DMS153 (cell line): ENCODE measurements at regions not wholly inside any gene's neighbourhood (a gene's known extent, or its start where the extent isn't known, plus 50 kb on each side); places are given as distances from the start of the nearest gene placed in this dataset.
"Not testable (repeated sequence)": the region's sequence is repeated elsewhere in the genome, so short reads cannot be mapped to it uniquely, and the experiment has no call there.

ENCODE experiments used
- DNase-seq: peaks from one replicate; lab custom pipeline; 2025; lab: John Stamatoyannopoulos, UW

GRCh38 chr5:118378959-118379358 is 609.4 kb downstream of the DTWD2 start:
- DNase-seq, result no peak

- DNase-seq, result no peak
Observed at GRCh38 chr5:118377420-118377819, 610.9 kb downstream of the DTWD2 start.

- DNase-seq, result no peak
Observed at GRCh38 chr5:118371973-118372831, 616.1 kb downstream of the DTWD2 start.

GRCh38 chr5:118366429-118366828 is 621.9 kb downstream of the DTWD2 start:
- no peak for DNase-seq

GRCh38 chr5:118365718-118366117 is 622.6 kb downstream of the DTWD2 start:
- DNase-seq, result no peak

- peak; percentile 0 for DNase-seq
Observed at GRCh38 chr5:118354797-118355196, 633.5 kb downstream of the DTWD2 start.

- no peak for DNase-seq
Observed at GRCh38 chr5:118353970-118354369, 634.4 kb downstream of the DTWD2 start.

- no peak for DNase-seq
Observed at GRCh38 chr5:118336468-118336867, 651.9 kb downstream of the DTWD2 start.

GRCh38 chr5:118327389-118327788 is 661.0 kb downstream of the DTWD2 start:
- no peak for DNase-seq

GRCh38 chr5:118326481-118327045 is 661.8 kb downstream of the DTWD2 start:
- DNase-seq, result no peak

GRCh38 chr5:118325931-118326330 is 662.4 kb downstream of the DTWD2 start:
- no peak for DNase-seq

- not testable (repeated sequence) for DNase-seq
Observed at GRCh38 chr5:118323723-118324122, 664.6 kb downstream of the DTWD2 start.

GRCh38 chr5:118321081-118321480 is 667.3 kb downstream of the DTWD2 start:
- no peak for DNase-seq

- no peak for DNase-seq
Observed at GRCh38 chr5:118320121-118320520, 668.2 kb downstream of the DTWD2 start.

GRCh38 chr5:118314931-118315330 is 673.4 kb downstream of the DTWD2 start:
- DNase-seq, result no peak

- no peak for DNase-seq
Observed at GRCh38 chr5:118311103-118311819, 677.1 kb downstream of the DTWD2 start.

- DNase-seq, result no peak
Observed at GRCh38 chr5:118310401-118310800, 677.9 kb downstream of the DTWD2 start.

- DNase-seq, result no peak
Observed at GRCh38 chr5:118303296-118303695, 685.1 kb downstream of the DTWD2 start.

GRCh38 chr5:118302786-118303185 is 685.6 kb downstream of the DTWD2 start:
- DNase-seq, result no peak

- no peak for DNase-seq
Observed at GRCh38 chr5:118301696-118302095, 686.7 kb downstream of the DTWD2 start.

GRCh38 chr5:118295045-118295444 is 693.3 kb downstream of the DTWD2 start:
- DNase-seq, result no peak

- DNase-seq, result no peak
Observed at GRCh38 chr5:118293378-118293777, 695.0 kb downstream of the DTWD2 start.

GRCh38 chr5:118290204-118290603 is 698.1 kb downstream of the DTWD2 start:
- no peak for DNase-seq
